Inflammatory macrophage treated with lipopolysaccharide for 1 hour (primary cell): ENCODE measurements at regions not wholly inside any gene's neighbourhood (a gene's known extent, or its start where the extent isn't known, plus 50 kb on each side); places are given as distances from the start of the nearest gene placed in this dataset.

Source experiments
- DNase-seq, 2 donors: peaks; one replicate each; pipeline ENCODE4 v3.0.0-alpha.2; 2020 to 2022

GRCh38 chr15:98203872-98204660 lies 243.6 kb downstream of the ARRDC4 start:
- DNase-seq = no peak

- no peak for DNase-seq
These were observed 247.4 kb downstream of the ARRDC4 start for GRCh38 chr15:98207928-98208327.

GRCh38 chr15:98213346-98213979 lies 253.0 kb downstream of the ARRDC4 start:
- no peak for DNase-seq

- DNase-seq = no peak
These were observed 255.7 kb downstream of the ARRDC4 start for GRCh38 chr15:98216166-98216565.

GRCh38 chr15:98217356-98217755 lies 256.9 kb downstream of the ARRDC4 start:
- DNase-seq = no peak

GRCh38 chr15:98221144-98221543 lies 260.6 kb downstream of the ARRDC4 start:
- DNase-seq = no peak

- no peak for DNase-seq
These were observed 261.1 kb downstream of the ARRDC4 start for GRCh38 chr15:98221577-98221976.

GRCh38 chr15:98226149-98226548 lies 265.6 kb downstream of the ARRDC4 start:
- DNase-seq = no peak

GRCh38 chr15:98226578-98226977 lies 266.1 kb downstream of the ARRDC4 start:
- no peak for DNase-seq

GRCh38 chr15:98228846-98229245 lies 268.3 kb downstream of the ARRDC4 start:
- no peak for DNase-seq

- no peak for DNase-seq
These were observed 270.5 kb downstream of the ARRDC4 start for GRCh38 chr15:98230975-98231374.

GRCh38 chr15:98231696-98232440 lies 271.4 kb downstream of the ARRDC4 start:
- no peak for DNase-seq

- DNase-seq = no peak
These were observed 272.3 kb downstream of the ARRDC4 start for GRCh38 chr15:98232761-98233160.

GRCh38 chr15:98233873-98234272 lies 273.4 kb downstream of the ARRDC4 start:
- no peak for DNase-seq

GRCh38 chr15:98240303-98240702 lies 279.8 kb downstream of the ARRDC4 start:
- DNase-seq = no peak

GRCh38 chr15:98241032-98241554 lies 280.6 kb downstream of the ARRDC4 start:
- DNase-seq = no peak

GRCh38 chr15:98257290-98257689 lies 296.8 kb downstream of the ARRDC4 start:
- DNase-seq = no peak

- no peak for DNase-seq
These were observed 303.3 kb downstream of the ARRDC4 start for GRCh38 chr15:98263787-98264186.

GRCh38 chr15:98266295-98266694 lies 305.8 kb downstream of the ARRDC4 start:
- DNase-seq = no peak

- no peak for DNase-seq
These were observed 307.7 kb downstream of the ARRDC4 start for GRCh38 chr15:98268163-98268562.

- no peak for DNase-seq
These were observed 312.1 kb downstream of the ARRDC4 start for GRCh38 chr15:98272625-98273024.

GRCh38 chr15:98276018-98276417 lies 315.5 kb downstream of the ARRDC4 start:
- no peak for DNase-seq

- DNase-seq = no peak
These were observed 317.1 kb downstream of the ARRDC4 start for GRCh38 chr15:98277602-98278001.
